GM18502 (cell line): ENCODE measurements at regions not wholly inside any gene's neighbourhood (a gene's known extent, or its start where the extent isn't known, plus 50 kb on each side); places are given as distances from the start of the nearest gene placed in this dataset.
A peak's percentile ranks its signal among the peaks of the same experiment; 100 is the strongest.

Source experiments
- ATAC-seq: cut with Tn5 transposase; IDR thresholded peaks from one replicate; pipeline ENCODE4 v1.9.1; 2021; ENCODE audit warnings: mild to moderate bottlenecking; ENCODE audit not compliant: unreplicated experiment, poor library complexity

DNA sequence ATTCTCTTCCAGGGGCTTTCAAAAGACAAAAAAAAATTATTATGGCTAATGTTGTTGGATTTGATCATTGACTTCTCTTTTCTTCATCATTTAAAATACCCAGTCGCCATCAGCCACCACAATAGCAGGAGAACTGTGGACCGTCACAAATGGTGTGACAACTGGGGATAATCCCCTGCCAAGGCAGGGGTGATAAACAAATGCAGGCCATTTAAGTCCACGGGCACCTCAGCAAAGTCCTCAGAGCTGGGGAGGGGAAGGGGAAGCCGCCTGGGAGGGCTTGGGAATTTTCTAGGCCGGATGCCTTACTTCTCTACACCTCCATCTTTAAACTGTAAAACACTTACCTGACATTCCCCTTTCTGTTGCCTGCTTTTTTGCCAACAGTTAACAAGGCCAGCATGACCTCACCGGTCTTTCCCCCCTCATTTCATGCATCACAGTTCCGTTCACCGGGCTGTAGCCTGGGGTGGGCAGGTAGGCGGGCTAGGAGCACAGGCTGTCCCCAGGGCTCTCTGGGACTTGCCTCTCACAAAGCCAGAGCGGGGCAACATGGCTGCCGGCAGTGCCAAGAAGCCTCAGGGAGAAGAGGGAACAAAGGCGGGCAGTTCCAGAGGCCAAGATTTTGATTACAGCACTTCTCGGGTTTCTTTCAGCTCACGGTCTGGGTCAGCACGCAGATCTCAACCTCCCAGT is 820.4 kb downstream of the BCL11A start:
- no peak for ATAC-seq

DNA sequence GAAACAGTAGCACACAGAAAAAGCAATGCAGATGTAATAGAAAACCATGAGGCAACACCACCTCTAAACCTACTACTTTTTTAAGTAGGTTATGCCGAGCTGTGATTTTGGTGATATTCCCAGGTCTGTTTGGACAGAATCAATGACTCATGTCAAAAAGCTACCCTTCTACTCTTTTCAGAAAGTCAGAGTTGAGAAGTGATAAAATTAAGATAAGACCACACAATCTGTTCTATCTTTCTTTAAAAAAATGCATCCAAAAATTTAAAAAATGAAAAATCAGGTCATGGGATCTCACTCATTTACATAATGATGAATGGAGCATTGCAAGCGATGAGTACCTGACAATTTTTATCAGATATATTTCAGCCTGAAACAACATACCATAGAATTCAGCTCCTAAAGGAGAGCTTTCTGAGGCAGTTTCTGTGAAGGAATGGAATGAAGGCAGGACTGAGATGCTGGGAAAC is 826.3 kb downstream of the BCL11A start:
- ATAC-seq, result no peak

DNA sequence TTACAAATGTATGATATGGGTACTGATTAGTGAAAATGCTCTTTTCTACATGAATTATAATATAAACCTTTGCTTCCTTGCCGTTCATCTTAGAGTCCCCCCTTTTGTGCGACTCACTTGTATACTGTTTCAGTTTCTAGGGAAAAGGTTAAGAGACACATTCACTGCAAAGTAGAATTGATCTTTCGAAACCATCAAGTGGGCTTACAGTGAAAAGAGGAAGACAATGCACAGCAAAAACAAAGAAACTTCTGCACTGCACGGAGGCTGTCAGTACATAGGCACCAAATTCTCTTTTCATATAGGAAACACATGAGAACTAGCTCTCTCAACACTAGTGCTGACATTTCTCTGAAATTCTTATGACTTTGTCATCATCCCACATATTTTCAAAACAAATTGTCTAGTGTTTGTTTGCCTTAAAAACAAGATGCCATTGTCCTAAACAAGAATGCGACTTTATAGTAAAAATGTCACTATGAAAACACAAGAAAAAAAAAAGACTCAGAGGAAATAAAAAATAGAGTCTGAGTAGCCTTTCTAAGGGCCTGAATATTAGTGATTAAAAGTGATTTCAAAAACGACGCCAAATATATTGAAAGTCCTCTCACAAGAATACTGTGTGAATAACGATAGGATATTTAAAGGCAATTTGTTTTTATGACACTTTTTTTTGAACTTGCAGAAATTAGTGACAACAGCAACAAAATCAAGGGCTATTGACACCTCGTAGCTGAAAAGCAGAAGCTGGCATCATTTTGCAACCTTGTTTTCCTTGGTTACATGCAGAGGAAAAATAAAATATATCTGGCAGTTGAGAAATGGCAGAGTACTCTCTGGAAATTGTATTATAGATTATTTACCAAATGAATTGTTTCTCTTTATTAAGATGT is 827.0 kb downstream of the BCL11A start:
- peak; percentile 54 for ATAC-seq

DNA sequence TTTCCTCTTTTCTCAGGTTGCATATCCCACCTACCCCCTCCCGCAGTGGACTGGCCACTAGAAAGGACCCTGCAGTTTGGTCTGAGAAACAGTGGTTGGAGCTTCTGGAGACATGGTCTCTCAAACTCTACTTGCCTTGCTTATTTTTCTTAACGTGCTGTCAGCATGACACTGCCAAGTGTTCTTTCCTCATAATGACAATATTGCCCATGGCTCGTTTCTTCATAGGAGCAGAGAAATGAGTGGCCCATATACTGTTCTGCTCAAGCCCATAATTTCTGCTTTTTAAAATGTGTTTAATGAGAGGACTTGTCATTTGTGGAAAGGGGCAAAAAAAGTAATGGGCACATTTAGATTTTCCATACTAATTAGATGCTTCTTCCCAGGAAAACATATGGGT is 828.7 kb downstream of the BCL11A start:
- ATAC-seq, result no peak

DNA sequence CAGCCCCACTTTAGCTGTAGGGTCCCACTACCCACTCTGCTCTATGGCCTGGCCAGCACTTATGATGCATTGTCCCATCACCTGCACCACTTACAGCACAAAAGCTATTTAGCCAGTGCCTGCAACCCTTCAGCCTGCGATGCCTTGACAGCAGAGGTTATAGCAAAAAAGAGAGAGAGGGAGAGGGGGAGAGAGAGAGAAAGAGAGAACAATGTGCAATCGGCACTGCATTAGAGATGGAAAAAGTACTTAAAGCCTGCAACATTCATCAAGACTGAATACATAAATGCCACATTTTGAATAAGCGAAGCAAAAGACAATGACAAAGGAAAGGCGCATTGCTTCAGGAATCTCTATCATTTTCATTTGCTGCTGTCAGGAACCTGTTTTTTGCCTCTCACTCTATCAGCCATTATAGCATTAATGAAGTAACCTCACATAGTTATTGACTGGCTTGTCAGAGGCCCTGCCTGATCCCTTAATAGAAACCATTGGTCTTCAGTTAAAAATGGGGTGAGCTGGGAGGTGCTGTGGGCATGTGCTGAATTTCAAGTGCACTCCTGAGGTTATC is 833.1 kb downstream of the BCL11A start:
- no peak for ATAC-seq

DNA sequence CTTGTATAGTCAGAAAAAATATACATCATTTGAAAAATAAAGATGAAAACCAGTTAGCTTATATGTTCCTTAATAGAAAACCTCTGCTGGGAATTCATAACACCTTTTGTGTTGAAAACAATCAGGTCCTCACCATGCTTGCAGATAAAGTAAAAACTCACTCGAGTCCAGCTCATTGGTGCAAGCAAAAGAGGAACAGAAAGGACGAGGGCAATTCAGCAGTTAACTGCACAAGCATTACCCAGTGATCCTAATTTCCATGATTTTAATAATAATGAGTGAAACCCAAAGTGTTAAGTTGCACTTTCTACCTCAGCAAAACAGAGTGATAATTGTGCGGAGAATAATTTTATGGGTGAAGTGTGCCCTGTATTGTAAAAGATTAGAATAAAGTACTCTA is 839.9 kb downstream of the BCL11A start:
- peak; percentile 60 for ATAC-seq

DNA sequence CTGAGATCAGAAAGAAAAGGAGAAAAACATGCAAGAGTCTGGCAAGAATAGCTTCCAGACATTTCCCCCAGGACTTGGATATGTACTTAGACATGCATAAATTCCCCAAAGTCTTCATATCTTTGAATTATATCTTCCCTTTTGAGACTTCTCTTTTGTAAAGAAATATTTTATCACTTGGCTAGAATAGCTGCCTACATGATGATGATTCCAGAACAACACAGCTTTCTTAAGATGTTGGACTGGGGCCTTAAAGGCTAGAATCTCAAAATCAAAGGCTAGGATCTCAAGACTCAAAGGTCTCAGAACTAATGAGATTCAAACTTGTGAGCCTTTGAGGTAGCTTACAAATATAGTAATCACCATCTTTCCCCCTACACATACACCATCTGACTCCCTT is 842.3 kb downstream of the BCL11A start:
- ATAC-seq, result no peak

DNA sequence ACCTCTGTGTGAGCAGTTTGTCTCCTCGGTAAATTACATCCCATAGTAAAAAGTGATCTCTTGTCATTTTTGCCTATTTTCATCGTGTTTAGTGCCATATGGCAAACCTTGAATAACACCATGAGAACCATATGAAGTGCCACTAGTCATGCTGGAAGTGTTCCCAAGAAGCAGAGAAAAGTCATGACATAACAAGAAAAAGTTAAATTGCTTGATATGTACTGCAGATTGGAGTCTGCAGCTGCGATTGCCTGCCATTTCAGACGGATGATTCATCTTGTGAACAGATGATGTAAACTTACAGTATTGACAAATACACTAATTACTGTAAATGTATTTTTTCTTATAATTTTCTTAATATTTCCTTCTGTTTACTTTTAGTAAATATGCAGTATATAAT is 846.7 kb downstream of the BCL11A start:
- ATAC-seq, result no peak

DNA sequence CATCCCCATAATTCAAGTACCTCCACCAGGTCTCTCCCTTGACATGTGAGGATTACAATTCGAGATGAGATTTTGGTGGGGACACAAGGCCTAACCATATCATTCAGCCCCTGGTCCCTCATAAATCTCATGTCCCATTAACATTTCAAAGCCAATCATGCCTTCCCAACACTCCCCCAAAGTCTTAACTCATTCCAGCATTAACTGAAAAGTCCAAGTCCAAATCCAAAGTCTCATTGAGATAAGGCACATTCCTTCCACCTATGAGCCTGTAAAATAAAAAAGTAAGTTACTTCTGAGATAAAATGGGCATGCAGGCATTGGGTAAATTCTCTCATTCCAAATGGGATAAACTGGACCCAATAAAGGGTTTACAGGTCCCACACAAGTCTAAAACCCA is 849.7 kb downstream of the BCL11A start:
- no peak for ATAC-seq

DNA sequence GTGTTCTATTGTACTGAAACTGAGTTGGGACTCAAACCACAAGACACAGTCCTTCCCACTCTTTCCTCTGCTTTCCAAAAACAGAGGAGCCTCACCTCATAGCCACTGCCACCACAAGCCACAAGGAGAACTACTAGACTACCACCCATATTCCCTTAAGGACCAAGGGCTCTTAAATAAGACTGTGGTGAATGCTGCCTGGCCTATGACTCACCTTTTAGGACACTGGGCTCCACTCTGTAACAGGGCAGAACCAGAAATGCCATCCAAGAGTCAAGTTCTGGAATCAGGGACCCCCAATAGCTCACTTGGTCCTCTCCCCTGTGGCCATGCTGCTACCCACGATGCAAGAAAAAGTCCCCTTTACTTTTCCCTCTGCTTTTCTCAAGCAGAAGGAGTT is 851.4 kb downstream of the BCL11A start:
- no peak for ATAC-seq

DNA sequence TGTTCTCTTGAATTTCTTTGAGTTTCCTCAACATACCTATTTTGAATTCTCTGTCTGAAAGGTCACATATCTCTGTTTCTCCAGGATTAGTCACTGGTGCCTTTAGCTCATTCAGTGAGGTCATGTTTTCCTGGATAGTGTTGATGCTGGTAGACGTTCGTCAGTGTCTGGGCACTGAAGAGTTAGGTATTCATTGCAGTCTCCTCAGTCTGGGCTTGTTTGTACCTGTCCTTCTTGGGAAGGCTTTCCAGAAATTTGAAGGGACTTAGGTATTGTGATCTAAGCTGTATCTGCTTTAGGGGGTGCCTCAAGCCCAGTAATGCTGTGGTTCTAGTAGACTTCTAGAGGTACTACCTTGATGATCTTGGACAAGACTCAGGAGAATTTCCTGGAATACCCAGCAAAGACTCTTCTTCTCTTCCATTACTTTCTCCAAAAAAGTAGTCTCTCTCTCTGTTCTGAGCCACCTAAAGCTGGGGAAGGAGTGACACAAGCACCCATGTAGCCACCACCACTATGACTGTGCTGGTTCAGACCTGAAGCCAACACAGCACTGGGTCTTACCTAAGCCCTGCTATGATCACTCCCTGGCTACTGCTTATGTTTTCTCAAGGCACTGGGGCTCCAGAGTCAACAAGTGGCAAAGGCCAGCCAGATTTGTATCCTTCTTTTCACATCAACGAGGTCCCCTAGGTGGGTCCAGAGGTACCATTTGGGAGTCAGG is 852.0 kb downstream of the BCL11A start:
- ATAC-seq, result no peak

DNA sequence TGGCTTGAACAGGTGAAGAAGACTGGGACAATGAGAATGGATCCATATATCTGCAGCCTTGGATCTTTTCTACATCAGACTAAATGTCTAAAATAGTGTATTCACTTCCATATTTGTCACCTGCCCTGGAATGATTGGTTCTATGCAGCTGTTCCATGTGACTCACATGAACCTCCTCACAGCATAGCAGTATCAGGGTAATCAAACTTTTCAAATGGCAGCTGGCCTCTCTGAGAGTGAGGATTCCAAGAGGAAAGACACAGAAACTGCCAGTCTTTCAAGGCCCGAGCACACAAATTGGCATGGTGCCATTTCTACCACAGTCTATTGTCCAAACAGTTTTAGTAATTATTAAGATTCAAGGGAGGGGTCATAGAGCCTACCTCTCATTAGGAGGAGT is 859.3 kb downstream of the BCL11A start:
- no peak for ATAC-seq

DNA sequence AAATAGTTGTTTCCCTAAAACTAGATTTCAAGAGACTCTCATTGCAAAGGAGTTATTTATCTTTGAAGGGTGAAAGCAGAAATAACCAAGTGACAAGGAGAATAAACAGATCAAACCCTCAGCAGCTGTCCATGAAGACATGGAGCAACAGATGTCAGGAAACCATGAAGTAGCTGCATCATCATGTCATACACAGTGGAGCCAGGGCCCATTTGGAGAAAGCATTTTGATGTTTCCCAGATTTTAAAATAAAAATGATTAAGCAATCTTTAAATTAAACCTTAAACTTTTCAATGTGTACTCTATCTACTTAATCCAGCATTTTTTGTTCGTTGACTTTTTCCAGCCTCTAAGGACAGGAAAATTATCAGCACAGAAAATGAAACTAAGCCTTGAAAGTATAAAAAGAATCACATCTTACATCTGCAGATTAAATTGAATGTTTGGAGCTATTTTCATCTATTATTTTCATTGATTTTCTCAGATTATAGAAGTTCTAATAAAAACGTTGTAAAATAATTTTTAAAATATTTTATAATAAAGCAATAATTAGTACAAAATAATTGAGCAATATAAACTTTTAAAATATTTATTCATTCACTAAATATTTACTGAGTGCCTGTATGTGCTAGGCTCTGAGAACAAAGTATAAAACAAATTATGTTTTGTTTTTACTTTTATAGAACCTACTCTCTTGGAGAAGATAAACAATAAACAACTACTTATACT is 860.1 kb downstream of the BCL11A start:
- ATAC-seq, result no peak

DNA sequence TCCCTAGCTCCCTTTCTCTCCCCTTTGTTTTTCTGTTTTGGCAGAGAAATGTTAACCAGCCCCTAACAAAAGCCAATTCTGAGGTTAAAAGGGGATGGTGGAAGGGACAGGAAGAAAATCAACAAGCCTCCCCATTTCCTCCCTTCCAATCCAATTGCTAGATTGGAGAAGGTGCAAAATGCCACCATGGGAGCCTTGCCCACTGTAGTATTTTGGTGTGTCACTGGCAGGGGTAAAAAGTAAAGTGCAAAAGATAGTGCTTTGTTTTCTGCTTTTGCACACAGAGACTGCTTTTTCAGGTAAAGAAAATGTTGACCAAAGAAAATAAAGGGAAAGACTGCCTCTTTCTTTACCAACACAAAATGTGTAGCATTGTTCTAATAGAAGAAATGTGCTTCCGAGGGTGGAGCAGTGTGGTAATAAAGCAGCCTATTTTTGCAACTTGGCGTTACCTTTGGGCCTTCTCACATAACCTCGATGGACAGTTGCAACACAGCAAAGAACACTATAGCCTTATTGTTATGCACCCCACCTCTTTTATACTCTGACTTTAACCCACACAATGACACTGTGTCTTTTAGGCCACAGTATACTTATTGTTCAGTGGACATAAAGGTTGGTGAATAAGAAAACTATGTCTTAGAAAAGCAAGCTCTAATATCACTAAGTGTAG is 861.8 kb downstream of the BCL11A start:
- no peak for ATAC-seq

DNA sequence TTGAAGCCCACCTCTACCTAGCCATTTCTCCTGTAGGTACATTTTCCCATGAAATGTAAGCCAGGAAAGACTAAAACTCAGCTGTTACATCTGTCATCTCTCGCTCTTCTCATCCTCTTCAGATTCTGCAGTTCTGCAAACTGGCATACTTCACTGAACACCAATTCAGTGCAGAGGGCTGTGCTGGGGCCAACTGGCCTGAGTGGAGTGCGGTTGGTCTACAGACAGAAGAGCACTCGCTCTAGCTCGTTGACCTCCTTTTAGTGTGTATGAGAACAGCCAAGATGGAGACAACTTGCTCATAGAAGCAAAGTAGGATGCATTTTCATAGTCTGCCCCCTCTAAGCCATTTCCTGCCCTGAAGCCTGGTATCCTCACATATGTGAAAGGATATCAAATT is 862.6 kb downstream of the BCL11A start:
- no peak for ATAC-seq

DNA sequence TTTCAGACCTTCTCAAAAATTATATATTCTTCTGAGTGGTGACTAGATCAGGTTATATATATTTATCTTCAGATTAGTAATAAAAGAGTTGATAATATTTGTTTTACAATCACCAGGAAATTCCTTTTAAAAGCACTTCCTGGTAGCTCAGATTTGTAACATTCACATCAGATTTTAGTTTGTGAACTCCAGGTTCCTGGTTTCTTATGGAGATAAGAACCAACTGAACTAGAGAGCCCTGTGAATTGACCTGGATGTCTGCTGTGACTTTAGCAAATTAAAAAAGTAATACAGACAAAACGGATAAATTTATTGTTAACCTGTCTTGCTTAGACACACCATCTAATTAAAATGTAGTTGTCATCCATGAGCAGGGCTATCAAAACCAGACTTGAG is 868.7 kb downstream of the BCL11A start:
- ATAC-seq, result no peak

DNA sequence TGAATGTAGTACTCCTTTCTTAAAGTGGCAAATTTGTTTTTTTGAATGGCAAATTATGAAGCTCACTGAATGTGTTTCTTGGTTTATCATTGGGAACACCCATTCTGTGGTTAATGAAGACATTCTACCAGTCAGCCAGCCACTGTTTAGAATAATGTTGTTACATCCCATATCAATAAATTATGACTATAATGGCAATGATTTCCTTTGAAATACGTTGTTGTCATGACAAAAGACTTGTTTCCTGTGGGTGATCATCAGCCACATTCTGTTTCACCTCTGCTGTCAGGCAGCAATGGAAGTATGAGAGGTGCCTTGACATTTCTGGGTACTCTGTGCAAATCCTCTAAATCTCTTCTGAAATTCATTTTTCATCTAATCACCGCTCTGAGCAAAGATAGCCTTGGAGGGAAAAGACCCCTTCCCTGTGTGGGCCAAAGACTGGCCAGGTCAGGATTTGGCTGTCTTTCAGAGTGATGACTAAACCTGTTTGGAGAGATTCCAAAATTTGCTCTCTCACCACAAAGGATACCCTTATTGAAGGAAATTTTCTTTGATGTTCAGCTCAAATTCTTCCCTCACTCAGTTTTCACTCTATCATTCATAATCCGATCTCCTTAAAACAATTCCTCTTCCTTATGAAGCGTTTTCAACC is 869.2 kb downstream of the BCL11A start:
- no peak for ATAC-seq

DNA sequence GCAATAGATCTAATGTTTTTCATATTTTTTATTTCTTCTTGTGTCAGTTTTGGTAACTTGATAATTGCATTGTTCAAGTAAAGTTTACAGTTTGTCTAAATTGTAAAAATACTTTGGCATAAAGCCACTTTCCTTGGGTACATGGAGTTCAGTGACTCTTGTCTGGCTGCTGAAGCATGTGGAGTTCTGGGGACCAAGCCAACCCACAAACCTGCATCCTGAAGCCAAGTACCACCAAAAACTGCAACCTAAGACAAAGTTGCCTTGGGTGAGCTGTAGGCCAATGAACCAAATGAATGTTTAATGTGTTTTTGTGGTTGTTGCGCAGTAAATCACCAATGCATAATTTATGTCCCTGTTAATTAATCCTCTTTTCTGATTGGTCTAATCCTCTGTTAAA is 872.6 kb downstream of the BCL11A start:
- no peak for ATAC-seq

DNA sequence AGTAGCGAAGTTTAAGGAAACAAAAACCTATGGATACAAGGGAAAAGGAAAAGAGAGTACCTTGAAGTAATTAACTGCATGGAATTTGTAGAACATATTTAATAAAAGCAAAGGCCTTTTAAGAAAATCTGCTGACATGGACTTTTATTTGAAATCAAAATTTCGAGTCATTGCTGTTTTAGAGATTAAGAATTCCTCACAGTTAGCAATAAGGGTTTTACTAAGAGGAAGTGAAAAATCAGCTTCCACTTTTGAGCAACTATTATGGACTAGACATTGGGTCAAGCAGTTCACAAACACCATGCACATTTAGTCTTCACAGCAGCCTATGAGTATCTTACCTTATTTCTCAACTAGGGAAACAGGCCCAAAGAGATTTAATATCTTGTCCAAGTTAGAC is 876.3 kb downstream of the BCL11A start:
- ATAC-seq, result no peak
